ENCODE measurements at regions not wholly inside any gene's neighbourhood (a gene's known extent, or its start where the extent isn't known, plus 50 kb on each side); places are given as distances from the start of the nearest gene placed in this dataset.

GRCh38 chr20:1776681-1777475 is 118.3 kb upstream of the SIRPA start (continued):
- 0 out of 2 replicates have a peak, but pooled peaks have one; percentile 33 for TF ChIP-seq E2F2 (CRISPR knock-in tag; IDR thresholded peaks at IDR 0.05; ENCODE audit: borderline replicate concordance)
- no peak for TF ChIP-seq RFX1 (IDR thresholded peaks at IDR 0.05)
- TF ChIP-seq, protein P1, sequence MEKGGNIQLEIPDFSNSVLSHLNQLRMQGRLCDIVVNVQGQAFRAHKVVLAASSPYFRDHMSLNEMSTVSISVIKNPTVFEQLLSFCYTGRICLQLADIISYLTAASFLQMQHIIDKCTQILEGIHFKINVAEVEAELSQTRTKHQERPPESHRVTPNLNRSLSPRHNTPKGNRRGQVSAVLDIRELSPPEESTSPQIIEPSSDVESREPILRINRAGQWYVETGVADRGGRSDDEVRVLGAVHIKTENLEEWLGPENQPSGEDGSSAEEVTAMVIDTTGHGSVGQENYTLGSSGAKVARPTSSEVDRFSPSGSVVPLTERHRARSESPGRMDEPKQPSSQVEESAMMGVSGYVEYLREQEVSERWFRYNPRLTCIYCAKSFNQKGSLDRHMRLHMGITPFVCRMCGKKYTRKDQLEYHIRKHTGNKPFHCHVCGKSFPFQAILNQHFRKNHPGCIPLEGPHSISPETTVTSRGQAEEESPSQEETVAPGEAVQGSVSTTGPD (CRISPR knock-in tag; IDR thresholded peaks at IDR 0.05): no peak
- TF ChIP-seq ZNF781 (CRISPR knock-in tag; IDR thresholded peaks at IDR 0.05; ENCODE audit: borderline replicate concordance, not compliant biosample characterization): peak; percentile 85
- no peak for TF ChIP-seq ZNF296 (CRISPR knock-in tag; conservative IDR thresholded peaks at IDR 0.05)
- TF ChIP-seq XBP1 (CRISPR knock-in tag; IDR thresholded peaks at IDR 0.05): no peak
- TF ChIP-seq ZNF251 (CRISPR knock-in tag; IDR thresholded peaks at IDR 0.05): no peak
- TF ChIP-seq ATF3 (CRISPR knock-in tag; IDR thresholded peaks at IDR 0.05): peak; percentile 47
- peak; percentile 33; the same call in 1 of the 2 replicates for TF ChIP-seq FOXA3 (CRISPR knock-in tag; IDR thresholded peaks at IDR 0.05)
- 0 out of 2 replicates have a peak, but pooled peaks have one; percentile 25 for TF ChIP-seq ZNF281 (CRISPR knock-in tag; IDR thresholded peaks at IDR 0.05; ENCODE audit: borderline replicate concordance)
- TF ChIP-seq ZNF263 (CRISPR knock-in tag; IDR thresholded peaks at IDR 0.05): peak; percentile 79
- TF ChIP-seq, protein P2, sequence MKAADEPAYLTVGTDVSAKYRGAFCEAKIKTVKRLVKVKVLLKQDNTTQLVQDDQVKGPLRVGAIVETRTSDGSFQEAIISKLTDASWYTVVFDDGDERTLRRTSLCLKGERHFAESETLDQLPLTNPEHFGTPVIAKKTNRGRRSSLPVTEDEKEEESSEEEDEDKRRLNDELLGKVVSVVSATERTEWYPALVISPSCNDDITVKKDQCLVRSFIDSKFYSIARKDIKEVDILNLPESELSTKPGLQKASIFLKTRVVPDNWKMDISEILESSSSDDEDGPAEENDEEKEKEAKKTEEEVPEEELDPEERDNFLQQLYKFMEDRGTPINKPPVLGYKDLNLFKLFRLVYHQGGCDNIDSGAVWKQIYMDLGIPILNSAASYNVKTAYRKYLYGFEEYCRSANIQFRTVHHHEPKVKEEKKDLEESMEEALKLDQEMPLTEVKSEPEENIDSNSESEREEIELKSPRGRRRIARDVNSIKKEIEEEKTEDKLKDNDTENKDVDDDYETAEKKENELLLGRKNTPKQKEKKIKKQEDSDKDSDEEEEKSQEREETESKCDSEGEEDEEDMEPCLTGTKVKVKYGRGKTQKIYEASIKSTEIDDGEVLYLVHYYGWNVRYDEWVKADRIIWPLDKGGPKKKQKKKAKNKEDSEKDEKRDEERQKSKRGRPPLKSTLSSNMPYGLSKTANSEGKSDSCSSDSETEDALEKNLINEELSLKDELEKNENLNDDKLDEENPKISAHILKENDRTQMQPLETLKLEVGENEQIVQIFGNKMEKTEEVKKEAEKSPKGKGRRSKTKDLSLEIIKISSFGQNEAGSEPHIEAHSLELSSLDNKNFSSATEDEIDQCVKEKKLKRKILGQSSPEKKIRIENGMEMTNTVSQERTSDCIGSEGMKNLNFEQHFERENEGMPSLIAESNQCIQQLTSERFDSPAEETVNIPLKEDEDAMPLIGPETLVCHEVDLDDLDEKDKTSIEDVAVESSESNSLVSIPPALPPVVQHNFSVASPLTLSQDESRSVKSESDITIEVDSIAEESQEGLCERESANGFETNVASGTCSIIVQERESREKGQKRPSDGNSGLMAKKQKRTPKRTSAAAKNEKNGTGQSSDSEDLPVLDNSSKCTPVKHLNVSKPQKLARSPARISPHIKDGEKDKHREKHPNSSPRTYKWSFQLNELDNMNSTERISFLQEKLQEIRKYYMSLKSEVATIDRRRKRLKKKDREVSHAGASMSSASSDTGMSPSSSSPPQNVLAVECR (CRISPR knock-in tag; IDR thresholded peaks at IDR 0.05; ENCODE audit: borderline replicate concordance): peak; percentile 82; the same call in 1 of the 2 replicates
- TF ChIP-seq AGO1 (IDR thresholded peaks at IDR 0.05; ENCODE audit: low read depth, low read length, poor library complexity, severe bottlenecking): no peak
- TF ChIP-seq ZNF557 (CRISPR knock-in tag; IDR thresholded peaks at IDR 0.05): no peak
- TF ChIP-seq, protein P3, sequence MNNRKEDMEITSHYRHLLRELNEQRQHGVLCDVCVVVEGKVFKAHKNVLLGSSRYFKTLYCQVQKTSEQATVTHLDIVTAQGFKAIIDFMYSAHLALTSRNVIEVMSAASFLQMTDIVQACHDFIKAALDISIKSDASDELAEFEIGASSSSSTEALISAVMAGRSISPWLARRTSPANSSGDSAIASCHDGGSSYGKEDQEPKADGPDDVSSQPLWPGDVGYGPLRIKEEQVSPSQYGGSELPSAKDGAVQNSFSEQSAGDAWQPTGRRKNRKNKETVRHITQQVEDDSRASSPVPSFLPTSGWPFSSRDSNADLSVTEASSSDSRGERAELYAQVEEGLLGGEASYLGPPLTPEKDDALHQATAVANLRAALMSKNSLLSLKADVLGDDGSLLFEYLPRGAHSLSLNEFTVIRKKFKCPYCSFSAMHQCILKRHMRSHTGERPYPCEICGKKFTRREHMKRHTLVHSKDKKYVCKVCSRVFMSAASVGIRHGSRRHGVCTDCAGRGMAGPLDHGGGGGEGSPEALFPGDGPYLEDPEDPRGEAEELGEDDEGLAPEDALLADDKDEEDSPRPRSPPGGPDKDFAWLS (CRISPR knock-in tag; IDR thresholded peaks at IDR 0.05; ENCODE audit: borderline replicate concordance): no peak

All from HepG2 (cell line).